ENCODE measurements at regions not wholly inside any gene's neighbourhood (a gene's known extent, or its start where the extent isn't known, plus 50 kb on each side); places are given as distances from the start of the nearest gene placed in this dataset.

DNA sequence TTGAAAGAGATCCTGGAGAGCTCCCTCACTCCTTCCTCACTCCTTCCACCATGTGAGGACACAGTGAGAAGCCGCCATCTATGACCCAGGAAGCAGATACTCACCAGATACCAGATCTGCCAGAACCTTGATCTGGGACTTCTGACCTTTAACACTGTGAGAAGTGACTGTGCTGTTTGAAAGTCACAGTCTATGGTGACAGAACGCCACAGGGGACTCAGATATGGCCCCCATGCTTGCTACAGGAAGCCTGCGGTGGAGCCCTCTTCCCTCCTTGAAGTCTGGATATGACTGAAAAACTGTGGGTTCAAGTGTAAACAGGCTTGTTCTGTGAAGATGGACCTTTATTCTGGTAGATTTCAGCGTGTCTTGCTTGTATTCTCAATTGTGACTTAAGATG, 297.8 kb downstream of the KLF6 start:
- 63 to 97% (median 73%) methylated on average over 4 of the region's 4 CpGs for WGBS, 3 donors
- H3K27ac ChIP-seq (ENCODE audit: low read depth, low read length), result no peak overlapping the region

DNA sequence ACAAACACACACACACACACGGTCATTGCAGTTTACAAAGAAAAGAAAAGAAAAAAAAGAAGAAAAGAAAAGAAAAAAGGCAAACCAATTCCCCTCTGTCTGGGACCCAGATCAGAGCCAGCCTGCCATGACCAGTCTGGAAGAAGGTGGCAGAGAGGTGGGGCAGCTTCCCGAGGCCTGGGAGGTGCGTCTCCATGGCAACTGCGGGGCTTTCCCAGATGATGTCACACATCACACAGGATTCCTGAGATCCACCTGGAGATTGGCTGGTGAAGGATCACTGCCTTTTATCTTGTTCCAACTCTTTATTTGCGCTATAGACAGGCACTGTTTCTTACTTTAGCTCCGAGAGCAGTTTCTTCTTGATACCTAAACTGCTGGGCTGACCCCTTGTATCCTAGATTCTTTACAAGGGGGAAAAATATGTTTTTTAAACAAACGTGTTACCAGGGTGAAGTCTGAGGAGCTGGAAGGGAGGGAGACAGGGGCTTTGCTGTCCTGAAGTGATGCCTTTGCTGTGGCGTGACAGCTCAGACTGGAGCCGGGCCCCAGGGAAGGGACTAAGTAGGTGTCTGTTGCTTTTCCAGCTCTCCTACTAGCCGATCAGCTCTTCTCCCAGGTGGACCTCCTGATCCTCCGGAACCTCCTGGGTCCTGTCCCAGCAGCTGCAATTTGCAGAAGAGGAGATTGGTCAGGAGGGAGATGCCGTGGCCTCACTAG, 298.5 kb downstream of the KLF6 start:
- 47 to 81% (median 80%) methylated on average over 12 of the region's 12 CpGs for WGBS, 3 donors
- H3K27ac ChIP-seq (ENCODE audit: low read depth, low read length), result no peak overlapping the region

DNA sequence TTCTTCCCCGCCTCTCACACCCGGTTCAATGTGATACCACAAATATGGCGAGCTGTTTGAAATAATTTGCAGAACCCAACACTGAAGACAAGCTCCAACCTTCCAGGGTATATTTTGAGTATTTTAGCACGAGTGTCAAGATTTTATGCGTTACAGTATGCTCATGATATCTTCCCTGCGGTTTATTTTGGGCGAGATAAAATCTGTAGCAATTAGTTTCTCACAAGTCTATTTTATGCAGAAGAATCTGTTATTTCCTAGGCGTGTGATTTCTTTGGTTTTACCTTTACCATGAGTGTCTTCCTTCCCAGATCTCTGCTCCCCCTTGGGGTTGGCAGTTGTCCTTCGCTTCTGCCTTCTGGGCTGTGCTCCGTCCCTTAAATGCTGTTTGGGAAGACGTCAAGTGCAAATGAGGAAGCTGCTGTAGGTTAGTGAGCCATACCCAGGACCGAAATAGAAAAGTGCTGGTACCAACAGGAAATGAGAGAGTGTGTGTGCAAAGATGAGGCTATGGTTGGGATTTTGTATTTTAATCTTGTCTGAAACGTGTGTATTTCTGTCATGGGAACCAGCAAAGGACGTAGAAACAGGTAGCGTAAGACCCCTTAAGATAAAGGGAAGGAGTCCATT, 299.8 kb downstream of the KLF6 start:
- WGBS, 3 donors, result 64 to 76% (median 65%) methylated on average over 15 of the region's 15 CpGs

DNA sequence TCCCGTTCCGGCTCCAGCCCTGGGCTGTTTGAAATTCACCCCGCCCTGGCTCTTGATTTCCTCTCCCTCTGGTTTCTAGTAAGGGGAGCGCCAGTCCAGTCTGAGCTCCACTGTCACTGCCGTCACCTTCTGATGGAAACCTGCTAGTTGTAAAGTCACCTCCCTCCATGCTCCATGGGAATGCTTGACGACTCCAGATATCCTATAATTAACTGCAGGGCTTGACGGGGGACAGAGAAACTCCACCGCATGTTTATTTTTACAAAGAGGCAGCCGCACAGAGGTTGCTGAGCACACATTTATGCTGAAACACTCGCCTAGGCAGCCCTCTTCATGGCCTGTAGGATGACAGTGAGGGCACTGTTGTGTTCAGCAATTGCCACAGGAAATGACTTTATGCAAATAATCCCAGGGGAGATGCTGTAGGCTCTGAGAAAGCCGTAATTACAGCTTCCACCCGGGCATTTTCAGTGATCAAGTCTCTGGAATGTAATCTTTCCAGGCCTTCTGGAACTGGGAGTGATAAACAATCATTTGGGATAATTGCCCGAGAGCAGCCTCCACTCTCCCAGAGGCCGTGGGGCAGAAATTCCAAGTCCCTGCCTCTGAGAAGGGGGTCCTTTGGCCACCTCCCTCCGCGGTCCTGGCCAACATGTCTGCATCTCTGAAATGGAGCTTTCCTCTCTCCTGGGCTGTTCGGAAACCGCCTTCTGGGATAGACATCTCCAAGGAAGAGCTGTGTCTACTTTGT, 300.5 kb downstream of the KLF6 start:
- 55 to 69% (median 69%) methylated on average over 18 of the region's 18 CpGs for WGBS, 3 donors
- H3K27ac ChIP-seq (ENCODE audit: low read depth, low read length), result no peak overlapping the region

More for the DNA sequence above, 299.8 kb downstream of the KLF6 start:
- no peak overlapping the region for H3K27ac ChIP-seq (ENCODE audit: low read depth, low read length)

DNA sequence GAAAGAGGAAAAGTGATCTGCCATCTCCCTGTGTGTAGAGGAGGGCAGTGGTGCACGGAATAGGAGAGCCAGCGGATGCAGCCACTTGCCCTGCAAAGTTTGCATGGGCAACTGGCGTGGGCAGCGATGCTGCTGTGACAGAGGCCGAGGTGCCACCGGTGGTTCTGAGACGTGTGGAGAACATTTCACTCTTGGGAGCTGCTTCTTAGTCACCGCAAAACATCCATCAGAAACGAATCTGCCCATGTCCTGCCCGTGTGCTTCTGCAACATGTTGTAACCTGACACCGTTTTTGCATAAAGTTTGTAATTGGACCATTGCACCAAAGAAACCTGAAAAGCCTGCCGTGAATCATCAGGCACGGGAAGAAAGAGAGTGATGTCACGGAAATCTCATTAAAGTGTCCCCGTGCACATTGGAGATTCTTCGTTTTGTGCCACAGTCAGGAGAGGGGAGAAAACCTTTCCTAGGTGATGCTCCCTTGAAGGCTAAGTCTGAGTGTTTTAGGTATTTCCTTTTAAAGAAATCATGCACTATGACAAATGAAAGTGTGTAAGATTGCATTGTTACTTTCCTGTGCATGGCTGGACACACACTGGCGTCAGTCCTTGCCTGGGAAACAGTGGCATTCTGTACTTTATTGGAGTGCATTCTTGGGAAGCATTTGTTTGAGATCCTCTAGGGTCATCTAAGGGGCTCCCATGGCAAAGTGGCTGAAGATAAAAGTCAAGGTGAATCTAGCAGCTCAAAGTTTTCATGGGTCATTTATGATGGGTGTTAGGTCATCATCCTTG, 302.6 kb downstream of the KLF6 start:
- H3K27ac ChIP-seq (ENCODE audit: low read depth, low read length), result no peak overlapping the region

DNA sequence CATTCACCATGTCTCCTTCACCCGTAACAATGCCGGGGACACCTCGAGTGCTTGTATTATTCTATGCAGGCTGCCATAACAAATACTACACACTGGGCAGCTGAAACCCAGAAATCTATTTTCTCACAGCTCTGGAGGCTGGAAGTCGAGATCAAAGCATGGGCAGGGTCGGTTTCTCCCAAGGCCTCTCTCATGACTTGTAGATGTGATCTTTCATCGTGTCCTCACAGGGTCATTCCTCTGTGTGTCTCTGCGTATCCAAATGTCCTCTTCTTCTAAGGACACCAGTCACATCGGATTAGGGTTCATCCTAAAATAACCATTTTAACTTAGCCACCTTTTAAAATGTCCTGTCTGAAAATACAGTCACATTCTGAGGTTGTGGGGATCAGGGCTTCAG, 303.5 kb downstream of the KLF6 start:
- no peak overlapping the region for H3K27ac ChIP-seq (ENCODE audit: low read depth, low read length)
- WGBS, 3 donors, result 79 to 93% (median 92%) methylated on average over 8 of the region's 8 CpGs

More for the DNA sequence above, 302.6 kb downstream of the KLF6 start:
- WGBS, 3 donors, result 15 to 27% (median 26%) methylated on average over 17 of the region's 17 CpGs

DNA sequence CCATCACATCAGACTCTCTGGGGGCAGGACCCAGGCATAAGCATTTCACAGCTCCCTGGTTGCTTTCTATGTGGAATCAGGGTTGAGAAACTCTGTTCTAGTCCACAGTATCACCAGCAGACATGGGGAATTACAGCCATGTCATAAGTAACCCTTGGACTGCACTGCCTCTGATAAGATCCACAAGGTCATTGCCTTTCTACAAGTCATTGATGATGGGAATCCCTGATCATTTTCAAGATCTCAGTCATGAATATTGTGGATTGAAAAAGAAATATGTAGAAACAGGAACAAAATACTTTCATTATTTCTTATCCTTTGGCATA, 304.1 kb downstream of the KLF6 start:
- H3K27ac ChIP-seq (ENCODE audit: low read depth, low read length), result no peak overlapping the region

DNA sequence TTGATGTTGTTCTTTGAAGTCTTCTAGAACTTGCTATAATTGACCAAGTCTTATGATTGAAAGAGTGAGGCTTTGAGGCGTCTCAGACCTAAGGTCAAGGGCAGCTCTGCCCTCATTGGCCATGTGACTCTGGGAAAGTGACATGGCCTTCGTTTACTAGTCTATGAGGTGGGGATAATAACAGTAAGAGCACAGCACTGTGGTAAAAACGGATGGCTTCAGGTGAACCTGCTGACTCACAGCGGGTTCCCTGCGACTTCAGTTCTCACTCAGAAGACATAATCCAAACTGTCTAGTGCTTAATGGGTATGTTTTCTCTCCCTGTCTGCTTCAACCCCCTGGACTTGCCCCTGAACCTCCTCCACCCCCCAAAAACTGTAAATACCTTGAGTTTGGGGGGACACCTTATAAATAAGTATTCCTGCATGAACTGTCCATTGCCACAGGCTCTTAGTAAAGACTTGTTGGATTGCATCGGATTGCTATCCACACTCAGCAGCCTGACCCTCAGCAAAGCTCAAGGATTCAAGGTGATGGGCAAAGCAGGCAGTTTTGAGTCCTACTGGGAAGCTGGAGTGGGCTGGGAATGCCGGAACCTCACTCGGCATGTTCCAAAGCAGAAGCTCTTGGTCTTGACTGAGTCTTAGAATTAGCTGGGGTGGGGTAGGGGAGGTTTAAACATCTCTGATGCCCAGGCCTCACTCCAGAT, 304.6 kb downstream of the KLF6 start:
- no peak overlapping the region for H3K27ac ChIP-seq (ENCODE audit: low read depth, low read length)
- 78 to 93% (median 93%) methylated on average over 8 of the region's 8 CpGs for WGBS, 3 donors

DNA sequence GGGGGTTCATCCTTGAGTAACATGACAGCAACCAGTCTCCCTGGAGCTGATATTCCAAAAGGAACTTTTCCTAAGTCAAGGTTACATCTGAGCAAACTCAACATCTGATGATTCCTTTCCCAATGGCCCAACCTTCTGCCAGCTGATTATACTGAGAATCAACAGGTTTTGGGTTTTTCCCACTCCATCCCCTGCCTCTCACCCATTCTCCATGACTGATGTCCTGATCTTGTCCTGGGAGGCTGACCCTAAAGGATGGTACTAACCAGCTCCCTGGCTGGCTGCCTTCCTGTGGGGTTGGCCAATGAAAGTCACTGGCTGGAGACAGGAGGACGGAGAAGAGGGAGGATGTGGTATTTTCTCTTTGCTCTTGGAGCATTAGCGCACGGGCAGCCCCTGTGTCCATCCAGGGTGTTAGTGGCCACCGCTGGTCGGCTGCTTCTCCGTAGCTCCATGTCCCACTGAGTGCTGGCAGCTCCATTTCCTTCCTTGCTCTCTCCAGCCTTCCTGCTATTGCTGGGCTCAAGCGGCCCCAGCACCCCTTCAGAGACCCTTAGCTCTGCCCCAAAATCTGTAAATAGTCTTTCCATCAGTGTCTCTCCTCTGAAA, 306.2 kb upstream of the PITRM1 start:
- no peak overlapping the region for H3K27ac ChIP-seq (ENCODE audit: low read depth, low read length)
- 80 to 95% (median 92%) methylated on average over 7 of the region's 7 CpGs for WGBS, 3 donors

DNA sequence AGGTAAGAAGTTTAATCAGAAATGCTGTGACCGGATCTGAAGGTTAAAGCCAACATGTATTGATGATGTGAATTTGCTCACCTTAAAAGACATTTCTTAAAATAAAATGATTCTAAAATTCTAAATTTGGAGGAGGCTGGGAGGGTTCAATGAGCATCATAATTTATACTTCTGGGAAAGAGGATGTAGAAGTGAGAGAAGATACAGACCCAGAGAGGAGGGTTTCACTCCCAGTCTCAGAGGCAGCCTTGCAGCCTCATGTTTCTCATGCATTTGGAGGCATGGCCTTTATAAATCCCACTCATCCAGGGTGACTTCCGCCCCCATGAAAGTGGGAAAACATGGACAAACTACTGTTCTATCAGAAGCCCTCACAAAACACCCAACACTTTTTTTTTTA, 305.6 kb upstream of the PITRM1 start:
- H3K27ac ChIP-seq (ENCODE audit: low read depth, low read length), result no peak overlapping the region
- 81 to 96% (median 91%) methylated on average over 2 of the region's 2 CpGs for WGBS, 3 donors

DNA sequence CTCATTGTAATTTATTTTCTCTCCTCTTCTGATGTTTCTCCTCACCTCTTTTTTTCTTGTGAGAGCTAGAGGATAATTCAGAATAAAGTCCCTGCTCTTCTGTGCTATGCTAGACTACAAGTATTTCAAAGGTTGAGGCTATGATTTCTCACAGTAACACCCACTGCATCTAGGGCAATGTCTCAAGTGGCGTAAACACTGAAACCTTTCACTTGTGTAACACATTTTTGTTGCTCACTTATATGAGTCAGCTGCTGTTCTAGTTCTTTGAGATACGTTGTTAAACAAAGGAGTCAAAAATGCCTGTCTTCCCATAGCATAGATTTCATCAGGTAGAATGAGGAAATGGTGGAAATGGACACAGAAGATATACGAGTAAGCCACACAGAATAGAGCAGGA, 305.1 kb upstream of the PITRM1 start:
- 37 to 42% (median 41%) methylated on average over 3 of the region's 3 CpGs for WGBS, 3 donors
- H3K27ac ChIP-seq (ENCODE audit: low read depth, low read length), result no peak overlapping the region

DNA sequence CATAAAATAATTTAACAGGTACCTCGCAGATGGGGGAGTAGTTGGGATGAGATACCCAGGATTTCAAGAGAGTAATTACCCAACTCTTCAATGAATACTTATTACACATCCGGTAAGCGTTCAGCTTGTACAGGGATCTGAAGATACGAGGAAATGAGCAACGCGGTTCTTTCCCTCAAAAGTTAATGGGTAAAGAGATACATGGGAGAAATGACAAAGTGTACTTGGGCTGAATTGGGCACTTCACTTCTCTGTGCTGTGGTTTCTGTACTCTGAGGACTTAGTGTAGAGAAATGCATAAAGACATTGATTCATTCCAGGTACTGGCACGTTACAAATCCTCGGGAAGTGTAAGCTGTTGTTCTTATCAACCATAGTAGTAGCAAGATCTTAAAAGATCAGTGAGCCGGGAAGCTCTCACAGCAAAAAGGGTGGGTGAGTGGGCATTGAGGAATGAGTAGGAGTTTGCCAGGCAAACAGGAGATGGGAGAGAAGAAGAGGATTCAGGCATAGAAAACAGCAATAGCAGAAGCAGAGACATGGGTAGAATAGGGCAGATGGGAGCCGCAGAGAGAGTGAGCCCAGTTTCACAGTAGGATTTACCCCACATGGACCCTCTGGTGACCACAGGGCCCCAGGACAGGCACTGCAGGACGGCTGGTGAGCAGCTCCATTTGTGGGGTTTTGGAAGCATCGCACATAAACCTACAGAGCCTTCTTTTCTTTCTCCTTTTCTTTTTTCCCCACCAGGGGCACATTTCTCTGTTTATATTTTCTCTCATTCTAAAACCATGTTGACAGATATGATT, 304.3 kb upstream of the PITRM1 start:
- H3K27ac ChIP-seq (ENCODE audit: low read depth, low read length), result no peak overlapping the region
- WGBS, 3 donors, result 80 to 97% (median 95%) methylated on average over 12 of the region's 12 CpGs

DNA sequence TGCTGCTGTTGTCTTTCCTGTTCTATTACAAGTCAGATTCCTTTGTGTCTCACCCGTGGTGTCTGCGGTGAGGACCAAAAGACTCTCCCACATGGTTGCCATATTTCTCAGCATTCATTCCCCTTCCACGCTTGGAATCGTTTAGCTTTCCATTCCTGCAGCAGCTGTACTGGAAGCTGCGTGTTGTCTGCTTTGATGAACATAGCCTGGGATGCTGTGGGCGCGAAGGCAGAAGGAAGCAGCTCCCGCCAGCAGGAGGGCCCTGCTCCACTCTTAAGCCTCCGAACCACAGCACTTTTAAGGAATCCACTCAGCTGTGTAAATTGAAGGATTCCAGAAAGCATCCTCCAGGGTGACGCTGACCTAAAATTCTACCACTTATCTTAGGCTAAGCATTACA, 303.6 kb upstream of the PITRM1 start:
- 75 to 96% (median 84%) methylated on average over 10 of the region's 10 CpGs for WGBS, 3 donors
- no peak overlapping the region for H3K27ac ChIP-seq (ENCODE audit: low read depth, low read length)

DNA sequence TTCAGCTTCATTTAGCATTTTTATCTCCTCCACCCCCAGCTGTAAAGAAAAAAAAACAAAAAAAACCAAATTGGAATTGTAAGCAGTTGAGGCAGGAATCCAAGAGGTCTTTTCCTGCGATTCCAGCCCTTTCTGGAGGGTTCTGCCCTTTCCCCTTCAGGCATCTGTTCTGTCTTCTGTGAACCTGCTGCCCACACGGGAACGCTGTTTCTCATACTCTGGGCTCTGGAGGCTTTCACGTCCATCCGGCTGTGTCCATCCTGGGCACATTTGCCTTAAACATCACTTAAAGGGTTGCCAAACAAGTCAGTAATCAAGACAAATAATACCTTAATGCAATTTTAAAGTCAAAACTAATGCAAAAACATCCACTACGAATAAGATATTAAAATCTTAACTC, 302.8 kb upstream of the PITRM1 start:
- 67 to 78% (median 68%) methylated on average over 6 of the region's 6 CpGs for WGBS, 3 donors
- no peak overlapping the region for H3K27ac ChIP-seq (ENCODE audit: low read depth, low read length)

DNA sequence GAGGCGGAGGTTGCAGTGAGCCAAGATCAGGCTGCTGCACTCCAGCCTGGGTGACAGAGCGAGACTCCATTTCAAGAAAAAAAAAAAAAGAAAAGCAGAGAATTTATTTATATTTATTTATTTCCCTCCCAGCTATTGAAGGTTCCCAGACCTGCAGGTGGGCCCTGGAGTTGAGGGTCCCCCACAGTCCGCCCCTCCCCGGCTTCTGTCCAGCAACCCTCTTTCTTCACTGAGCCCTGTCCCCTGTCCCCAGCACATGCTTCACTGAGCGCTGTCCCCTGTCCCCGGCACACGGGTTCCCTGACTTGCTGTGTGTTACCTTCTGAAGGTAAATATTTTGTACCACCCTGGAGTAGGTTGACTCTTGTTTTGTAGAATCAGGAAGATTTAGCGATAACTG, 301.7 kb upstream of the PITRM1 start:
- 90 to 98% (median 96%) methylated on average over 8 of the region's 8 CpGs for WGBS, 3 donors
- no peak overlapping the region for H3K27ac ChIP-seq (ENCODE audit: low read depth, low read length)

DNA sequence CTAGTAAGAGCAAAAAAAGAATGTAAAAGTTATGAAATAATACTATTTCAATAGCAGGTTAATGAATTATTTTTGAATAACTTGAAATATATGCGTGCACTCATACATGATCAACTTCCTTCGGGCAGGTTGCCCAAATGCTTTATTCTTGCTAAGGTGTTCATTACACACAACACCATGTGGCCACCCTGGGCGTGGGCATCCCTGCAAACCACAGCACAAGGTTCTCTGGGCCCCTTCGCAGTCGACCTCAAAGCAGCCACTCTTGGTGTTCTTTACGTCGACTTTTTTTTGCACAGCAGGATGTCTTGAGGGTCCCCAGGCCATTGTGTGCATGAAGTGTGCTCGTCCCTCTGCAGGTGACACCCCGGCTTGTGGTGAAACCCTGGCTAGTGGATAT, 300.7 kb upstream of the PITRM1 start:
- WGBS, 3 donors, result 78 to 91% (median 87%) methylated on average over 9 of the region's 9 CpGs
- H3K27ac ChIP-seq (ENCODE audit: low read depth, low read length), result no peak overlapping the region

DNA sequence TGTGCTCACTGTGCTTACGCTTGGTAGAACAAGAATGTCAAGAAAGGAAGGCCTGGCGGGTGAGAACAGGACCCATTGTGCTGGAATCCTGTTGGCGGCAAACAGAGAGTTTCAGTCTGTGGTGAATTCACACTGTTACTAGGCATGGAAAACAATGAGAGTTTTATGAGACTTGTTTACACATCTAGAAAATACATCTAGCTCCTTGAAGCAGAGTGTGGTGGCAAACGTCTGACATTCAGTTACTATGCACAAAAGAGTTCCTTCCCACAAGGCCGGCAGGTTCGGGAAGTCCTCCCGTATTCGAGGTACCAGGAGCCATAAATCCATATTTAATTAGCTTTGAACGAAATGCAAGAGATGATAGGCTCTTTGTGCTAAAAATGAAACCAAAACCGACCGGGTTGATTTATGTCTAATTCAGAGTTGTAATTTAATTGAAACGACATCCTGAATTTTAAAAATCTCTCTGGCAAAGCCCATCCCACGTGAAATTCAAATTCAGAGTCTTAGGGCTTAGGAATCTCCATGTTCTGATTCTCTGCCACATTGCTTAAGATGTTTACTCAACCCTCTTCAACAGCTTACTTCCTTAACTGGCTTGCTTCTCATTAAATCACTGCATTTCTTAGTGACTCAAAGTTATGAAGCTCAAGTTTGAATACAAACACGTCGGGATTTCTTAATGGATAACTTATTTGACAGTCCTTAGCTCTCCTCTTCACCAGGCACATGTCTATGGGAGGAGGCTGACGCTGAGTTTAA, 299.9 kb upstream of the PITRM1 start:
- H3K27ac ChIP-seq (ENCODE audit: low read depth, low read length), result peak overlapping the region; percentile 29
- 19 to 35% (median 19%) methylated on average over 16 of the region's 16 CpGs for WGBS, 3 donors

Measured in adipose tissue (tissue), 3 donors.